HTR-8/SVneo (cell line): ENCODE measurements at regions not wholly inside any gene's neighbourhood (a gene's known extent, or its start where the extent isn't known, plus 50 kb on each side); places are given as distances from the start of the nearest gene placed in this dataset.

Experiments
- DNase-seq: peaks from one replicate; pipeline ENCODE4 v3.0.0; 2011; ENCODE audit warnings: low spot score, mixed read lengths; ENCODE audit not compliant: insufficient read length
- FAIRE-seq: peaks from 2 replicates; lab custom pipeline; 2011; peaks lifted over from hg19 to GRCh38; lab: Jason Lieb, UNC

GRCh38 chr11:120019191-120019590, 118.7 kb downstream of the TRIM29 start:
- DNase-seq: no peak
- FAIRE-seq: no peak

- DNase-seq (no peak), FAIRE-seq (no peak)
These were observed 120.2 kb downstream of the TRIM29 start for GRCh38 chr11:120017582-120018150.

- no peak for FAIRE-seq
- peak; percentile 61 for DNase-seq
These were observed 124.3 kb downstream of the TRIM29 start for GRCh38 chr11:120013325-120014250.

- no peak for DNase-seq
- FAIRE-seq: no peak
These were observed 125.7 kb downstream of the TRIM29 start for GRCh38 chr11:120012245-120012644.

GRCh38 chr11:120011836-120012235, 126.1 kb downstream of the TRIM29 start:
- no peak for DNase-seq
- FAIRE-seq: no peak

- no peak for DNase-seq
- no peak for FAIRE-seq
These were observed 127.1 kb downstream of the TRIM29 start for GRCh38 chr11:120010775-120011174.

GRCh38 chr11:120009938-120010337, 128.0 kb downstream of the TRIM29 start:
- no peak for DNase-seq
- FAIRE-seq: no peak

GRCh38 chr11:120007144-120007543, 130.8 kb downstream of the TRIM29 start:
- no peak for FAIRE-seq
- no peak for DNase-seq

GRCh38 chr11:120004723-120005122, 133.2 kb downstream of the TRIM29 start:
- DNase-seq: no peak
- FAIRE-seq: no peak

GRCh38 chr11:120001178-120002090, 136.5 kb downstream of the TRIM29 start:
- FAIRE-seq: no peak

GRCh38 chr11:119999220-119999619, 138.7 kb downstream of the TRIM29 start:
- no peak for DNase-seq
- no peak for FAIRE-seq

More at GRCh38 chr11:120001178-120002090, 136.5 kb downstream of the TRIM29 start:
- DNase-seq: no peak

- no peak for DNase-seq
- no peak for FAIRE-seq
These were observed 141.4 kb downstream of the TRIM29 start for GRCh38 chr11:119996556-119996955.

- no peak for FAIRE-seq
These were observed 142.0 kb downstream of the TRIM29 start for GRCh38 chr11:119995730-119996491.

GRCh38 chr11:119993722-119994121, 144.2 kb downstream of the TRIM29 start:
- DNase-seq (no peak), FAIRE-seq (no peak)

More at GRCh38 chr11:119995730-119996491, 142.0 kb downstream of the TRIM29 start:
- DNase-seq: no peak

GRCh38 chr11:119992171-119993051, 145.5 kb downstream of the TRIM29 start:
- DNase-seq: no peak
- FAIRE-seq: no peak

GRCh38 chr11:119991669-119992068, 146.2 kb downstream of the TRIM29 start:
- FAIRE-seq (no peak), DNase-seq (no peak)

- DNase-seq (no peak), FAIRE-seq (no peak)
These were observed 146.9 kb downstream of the TRIM29 start for GRCh38 chr11:119991022-119991404.

GRCh38 chr11:119990309-119991021, 147.4 kb downstream of the TRIM29 start:
- no peak for FAIRE-seq
- no peak for DNase-seq
